GM12878 (cell line): ENCODE measurements at regions not wholly inside any gene's neighbourhood (a gene's known extent, or its start where the extent isn't known, plus 50 kb on each side); places are given as distances from the start of the nearest gene placed in this dataset.

Source experiments
- ATAC-seq: fragments of 200-7000 bp; cut with Tn5 transposase; 3 replicates; pipeline ENCODE4 v1.9.1; 2020; ENCODE audit warnings: mild to moderate bottlenecking, moderate library complexity
- BruUV-seq: library from RNA; stranded (reverse); fragments of 400-500 nt; replicated peaks from 2 replicates; lab custom pipeline; 2021; lab: Mats Ljungman, UMichigan
- CTCF ChIA-PET: fragments of 300-600 bp; sonication (Branson Sonifier 250); formaldehyde crosslinking; extraction: SDS; loops from one replicate; lab custom pipeline; 2021; ENCODE audit warnings: inconsistent platforms; lab: Yijun Ruan, JAX
- POLR2A ChIA-PET: fragments of 350-600 bp; formaldehyde crosslinking; extraction: SDS; loops from one replicate; lab custom pipeline; 2021; ENCODE audit warnings: inconsistent platforms; lab: Charles Lee
- RAD21 ChIA-PET: fragments of 300-600 bp; sonication (Branson Sonifier 250); formaldehyde crosslinking; loops from one replicate; lab custom pipeline; 2023; ENCODE audit warnings: antibody characterized with exemption; ENCODE audit not compliant: unreplicated experiment; lab: Charles Lee
- SMC1A ChIA-PET: fragments of 300-600 bp; sonication (Branson Sonifier 250); formaldehyde crosslinking; loops from one replicate; lab custom pipeline; 2023; ENCODE audit not compliant: unreplicated experiment, uncharacterized antibody; lab: Charles Lee
- DNase-seq: peaks from one replicate; pipeline ENCODE4 v3.0.0-alpha.2; 2011; ENCODE audit warnings: low read depth, low spot score
- FAIRE-seq: peaks from 3 replicates; lab custom pipeline; 2011; peaks lifted over from hg19 to GRCh38; lab: Jason Lieb, UNC
- H2AFZ ChIP-seq: 2 replicates; pipeline ENCODE4 v1.6.0; 2011; ENCODE audit warnings: low read depth, low read length, control low read depth; ENCODE audit not compliant: control insufficient read depth
- H3K27ac ChIP-seq: 2 replicates; pipeline ENCODE4 v1.5.1; 2011; ENCODE audit warnings: control low read depth; ENCODE audit not compliant: control insufficient read depth, insufficient read depth
- H3K27me3 ChIP-seq, 2 experiments: replicated peaks in 1 of 2; 2 replicates each; pipeline versions ENCODE4 v1.6.0 to v1.6.1; 2011; ENCODE audit warnings: low read length in 1 of 2; ENCODE audit not compliant: control insufficient read depth in 2 of 2, insufficient read depth in 2 of 2
- H3K36me3 ChIP-seq, 2 experiments: 2 replicates each; pipeline ENCODE4 v1.5.1; 2011; ENCODE audit warnings: low read length in 1 of 2; ENCODE audit not compliant: control insufficient read depth in 2 of 2, insufficient read depth in 2 of 2
- H3K4me1 ChIP-seq: 2 replicates; pipeline ENCODE4 v1.6.1; 2011; ENCODE audit warnings: mild to moderate bottlenecking, low read length, moderate library complexity, mixed read lengths; ENCODE audit not compliant: control insufficient read depth, insufficient read depth
- H3K4me2 ChIP-seq: 2 replicates; pipeline ENCODE4 v1.6.0; 2011; ENCODE audit warnings: control low read depth; ENCODE audit not compliant: control insufficient read depth, insufficient read depth
- H3K4me3 ChIP-seq: fragments of 200-600 bp; sonication (generic); 2 replicates; pipeline ENCODE4 v1.5.1; 2016
- H3K79me2 ChIP-seq: 2 replicates; pipeline ENCODE4 v1.6.0; 2011; ENCODE audit warnings: low read length; ENCODE audit not compliant: control insufficient read depth, insufficient read depth
- H3K9ac ChIP-seq: 2 replicates; pipeline ENCODE4 v1.8.0; 2011; ENCODE audit warnings: low read length, control low read depth, mixed read lengths; ENCODE audit not compliant: control insufficient read depth, insufficient read depth
- H3K9me3 ChIP-seq: replicated peaks from 3 replicates; pipeline ENCODE4 v1.5.1; 2011; ENCODE audit warnings: mild to moderate bottlenecking, low read length; ENCODE audit not compliant: control insufficient read depth, insufficient read depth
- H4K20me1 ChIP-seq: 2 replicates; pipeline ENCODE4 v1.6.0; 2011; ENCODE audit not compliant: control insufficient read depth, insufficient read depth
- BCL3 ChIP-seq: IDR thresholded peaks from 2 replicates; pipeline ENCODE4 v1.6.1; 2011; ENCODE audit warnings: borderline replicate concordance, low read depth, mild to moderate bottlenecking, moderate library complexity, low read length; ENCODE audit not compliant: insufficient read depth, poor library complexity, severe bottlenecking
- EZH2 ChIP-seq: IDR thresholded peaks from 2 replicates; pipeline ENCODE4 v1.6.1; 2012; ENCODE audit warnings: low read depth, mild to moderate bottlenecking, control low read depth, inconsistent platforms, low read length, borderline replicate concordance; ENCODE audit not compliant: control insufficient read depth
- FOS ChIP-seq: IDR thresholded peaks from 3 replicates; pipeline ENCODE4 v1.6.1; 2011; ENCODE audit warnings: borderline replicate concordance; ENCODE audit not compliant: insufficient read length; ENCODE audit errors: extremely low read depth
- FOXK2 ChIP-seq: fragments of 450-650 bp; IDR thresholded peaks from 2 replicates; pipeline ENCODE4 v1.6.1; 2017; ENCODE audit warnings: mild to moderate bottlenecking, moderate library complexity
- FOXM1 ChIP-seq: IDR thresholded peaks from 2 replicates; pipeline ENCODE4 v1.6.1; 2012; ENCODE audit warnings: low read depth, mild to moderate bottlenecking, inconsistent platforms, low read length, moderate library complexity
- HDGF ChIP-seq: fragments of 450-650 bp; IDR thresholded peaks from 2 replicates; pipeline ENCODE4 v1.6.1; 2016; ENCODE audit warnings: antibody characterized with exemption
- PML ChIP-seq: IDR thresholded peaks from 2 replicates; pipeline ENCODE4 v1.6.1; 2012; ENCODE audit warnings: low read length, inconsistent platforms
- SREBF1 ChIP-seq: IDR thresholded peaks from 2 replicates; pipeline ENCODE4 v1.6.1; 2012; ENCODE audit warnings: mild to moderate bottlenecking, low read length
- TAF1 ChIP-seq: IDR thresholded peaks from 2 replicates; pipeline ENCODE4 v1.6.1; 2011; ENCODE audit warnings: mild to moderate bottlenecking, low read depth, low read length, borderline replicate concordance
- ZNF207 ChIP-seq: fragments of 450-650 bp; IDR thresholded peaks from 2 replicates; pipeline ENCODE4 v1.6.1; 2014; ENCODE audit warnings: antibody characterized with exemption, mild to moderate bottlenecking, borderline replicate concordance
- ZNF217 ChIP-seq: fragments of 450-650 bp; IDR thresholded peaks from 2 replicates; pipeline ENCODE4 v1.6.1; 2017; ENCODE audit warnings: antibody characterized with exemption, mild to moderate bottlenecking
- ZNF622 ChIP-seq: fragments of 450-650 bp; IDR thresholded peaks from 2 replicates; pipeline ENCODE4 v1.6.1; 2017; ENCODE audit warnings: mild to moderate bottlenecking, inconsistent platforms
- WGBS: methylation state at CpG from one replicate; pipeline ENCODE4 v1.1.6; 2016; ENCODE audit warnings: low lambda C conversion rate; ENCODE audit not compliant: insufficient replicate concordance, insufficient coverage; ENCODE audit errors: missing lambda C conversion rate; 5-methylcytosine and 5-hydroxymethylcytosine counted together
- in situ Hi-C: fragments of 300-500 bp; cut with MboI; formaldehyde crosslinking; loops from 9 replicates; pipeline ENCODE4 v1.14.3; 2018; ENCODE audit warnings: mixed read lengths
- intact Hi-C: fragments of 100-400 bp; cut with micrococcal nuclease; formaldehyde crosslinking; loops from one replicate; pipeline ENCODE4 v1.14.2; 2022; ENCODE audit not compliant: unreplicated experiment
- TF ChIP-seq, protein P1 (sequence below): fragments of 150-350 bp; IDR thresholded peaks from 2 replicates; pipeline ENCODE4 v1.6.1; 2014; ENCODE audit warnings: mild to moderate bottlenecking, low read depth, low read length

GRCh38 chr20:9911519-9911918 lies 72.6 kb upstream of the PAK5 start:
- H2AFZ ChIP-seq = no peak overlapping the region
- TF ChIP-seq, protein P1, sequence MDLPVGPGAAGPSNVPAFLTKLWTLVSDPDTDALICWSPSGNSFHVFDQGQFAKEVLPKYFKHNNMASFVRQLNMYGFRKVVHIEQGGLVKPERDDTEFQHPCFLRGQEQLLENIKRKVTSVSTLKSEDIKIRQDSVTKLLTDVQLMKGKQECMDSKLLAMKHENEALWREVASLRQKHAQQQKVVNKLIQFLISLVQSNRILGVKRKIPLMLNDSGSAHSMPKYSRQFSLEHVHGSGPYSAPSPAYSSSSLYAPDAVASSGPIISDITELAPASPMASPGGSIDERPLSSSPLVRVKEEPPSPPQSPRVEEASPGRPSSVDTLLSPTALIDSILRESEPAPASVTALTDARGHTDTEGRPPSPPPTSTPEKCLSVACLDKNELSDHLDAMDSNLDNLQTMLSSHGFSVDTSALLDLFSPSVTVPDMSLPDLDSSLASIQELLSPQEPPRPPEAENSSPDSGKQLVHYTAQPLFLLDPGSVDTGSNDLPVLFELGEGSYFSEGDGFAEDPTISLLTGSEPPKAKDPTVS = no peak
- TF ChIP-seq FOS (no peak), EZH2 (no peak), FOXK2 (no peak), PML (no peak), HDGF (no peak)
- TF ChIP-seq, all 136 proteins: peak for 0
- H3K36me3 ChIP-seq = no peaks in the 10 kb centered on the region
- H3K4me1 ChIP-seq = no peaks in the 10 kb centered on the region
- DNase-seq (no peak), ATAC-seq (no peak), FAIRE-seq (no peak)
- H3K9ac ChIP-seq = no peak overlapping the region
- H3K4me3 ChIP-seq = no peak overlapping the region
- no peaks in the 10 kb centered on the region for H4K20me1 ChIP-seq
- in situ Hi-C loops = loop anchor here (5.0 to 10.0 kb wide), 2 partner anchors 289 to 507 kb away; no protein-coding TSS in a partner anchor
- CTCF ChIA-PET = interaction anchor here (0.8 to 6.8 kb wide), 10 partner anchors 9 to 504 kb away, joined by 3 to 83 read pairs (median 8); no protein-coding TSS in a partner anchor
- SMC1A ChIA-PET = interaction anchor here (0.7 to 2.4 kb wide), 3 partner anchors 8 to 503 kb away, joined by 3 to 14 read pairs (median 4); no protein-coding TSS in a partner anchor
- H3K27me3 ChIP-seq = no peaks in the 10 kb centered on the region; a peak in 1 of 4 replicates
- BruUV-seq = no TSS peak
- POLR2A ChIA-PET = no interaction called here
- H3K9me3 ChIP-seq = no peaks in the 10 kb centered on the region
- 30% methylated on average over 3 of the region's 3 CpGs for WGBS
- H3K4me2 ChIP-seq = no peak overlapping the region
- no peaks in the 10 kb centered on the region for H3K79me2 ChIP-seq
- intact Hi-C loops = no loop called here
- H3K27ac ChIP-seq = no peak overlapping the region
- RAD21 ChIA-PET = interaction anchor here (5.2 kb wide), 1 partner anchor 294 kb away, joined by 23 read pairs; no protein-coding TSS in a partner anchor

- FAIRE-seq (no peak), ATAC-seq (no peak), DNase-seq (no peak)
- no peak overlapping the region for H3K27ac ChIP-seq
- no peak overlapping the region for H2AFZ ChIP-seq
- no peaks in the 10 kb centered on the region; a peak in 1 of 4 replicates for H3K27me3 ChIP-seq
- no peak overlapping the region for H3K4me2 ChIP-seq
- ChIA-PET POLR2A (interaction anchor here (0.6 kb wide), 1 partner anchor 1834 kb away, joined by 6 read pairs; no protein-coding TSS in a partner anchor), SMC1A (interaction anchor here (1.1 to 1.8 kb wide), 2 partner anchors 10 to 292 kb away, joined by 3 to 6 read pairs; no protein-coding TSS in a partner anchor), CTCF (interaction anchor here (0.7 to 6.8 kb wide), 2 partner anchors 292 to 501 kb away, joined by 3 to 83 read pairs; no protein-coding TSS in a partner anchor), RAD21 (no interaction called here)
- TF ChIP-seq ZNF622 = no peak
- no peak for TF ChIP-seq BCL3
- no peak for TF ChIP-seq FOXM1
- TF ChIP-seq ZNF207 = no peak
- TF ChIP-seq ZNF217 = no peak
- TF ChIP-seq SREBF1 = no peak
- no peak for TF ChIP-seq TAF1
- no peaks in the 10 kb centered on the region for H3K4me1 ChIP-seq
- no peak overlapping the region for H3K9ac ChIP-seq
- BruUV-seq = no TSS peak
- H3K79me2 ChIP-seq = no peaks in the 10 kb centered on the region
- in situ Hi-C loops (no loop called here), intact Hi-C loops (no loop called here)
- no peaks in the 10 kb centered on the region for H3K36me3 ChIP-seq
- no peak overlapping the region for H3K4me3 ChIP-seq
- no peaks in the 10 kb centered on the region for H4K20me1 ChIP-seq
- no peaks in the 10 kb centered on the region for H3K9me3 ChIP-seq
Observed at GRCh38 chr20:9909167-9909566, 70.3 kb upstream of the PAK5 start.
